WTC11 (cell line): ENCODE measurements at regions not wholly inside any gene's neighbourhood (a gene's known extent, or its start where the extent isn't known, plus 50 kb on each side); places are given as distances from the start of the nearest gene placed in this dataset.

Experiments used
- ATAC-seq: fragments of 200-7000 bp; cut with Tn5 transposase; 2 replicates; pipeline ENCODE4 v1.10.0; 2021; ENCODE audit warnings: mild to moderate bottlenecking, moderate library complexity
- CTCF ChIA-PET: fragments of 300-600 bp; sonication (Branson Sonifier 250); formaldehyde crosslinking; loops from one replicate; lab custom pipeline; 2021; ENCODE audit warnings: antibody characterized with exemption; lab: Charles Lee
- POLR2A ChIA-PET: fragments of 350-600 bp; sonication (Branson Sonifier 250); formaldehyde crosslinking; loops from one replicate; lab custom pipeline; 2021; ENCODE audit warnings: antibody characterized with exemption; lab: Charles Lee
- DNase-seq: peaks from one replicate; pipeline ENCODE4 v3.0.0; 2021; ENCODE audit warnings: low spot score
- H3K27ac Mint-ChIP-seq: 2 replicates; pipeline ENCODE4 v1.8.0; 2021; ENCODE audit warnings: mixed read lengths
- H3K27me3 Mint-ChIP-seq: 2 replicates; pipeline ENCODE4 v1.8.0; 2021; ENCODE audit warnings: low read depth, mild to moderate bottlenecking, moderate library complexity, mixed read lengths
- H3K36me3 Mint-ChIP-seq: 2 replicates; pipeline ENCODE4 v1.8.0; 2021; ENCODE audit warnings: mixed read lengths
- H3K4me1 Mint-ChIP-seq: 2 replicates; pipeline ENCODE4 v1.8.0; 2022; ENCODE audit warnings: mixed read lengths
- H3K4me3 Mint-ChIP-seq: 2 replicates; pipeline ENCODE4 v1.8.0; 2021; ENCODE audit warnings: mild to moderate bottlenecking, moderate library complexity, mixed read lengths
- H3K9me3 Mint-ChIP-seq: 2 replicates; pipeline ENCODE4 v1.8.0; 2021; ENCODE audit warnings: mixed read lengths
- ELF4 ChIP-seq: sonication (generic); formaldehyde crosslinking; IDR thresholded peaks from 2 replicates; pipeline ENCODE4 v1.8.1; 2022; ENCODE audit warnings: low read depth, mild to moderate bottlenecking, moderate library complexity, missing genetic modification reagents
- GABPB1 ChIP-seq: sonication (generic); formaldehyde crosslinking; IDR thresholded peaks from 2 replicates; pipeline ENCODE4 v1.8.1; 2023; ENCODE audit warnings: mild to moderate bottlenecking, missing genetic modification reagents
- MXD4 ChIP-seq: fragments of 250-450 bp; sonication (Bioruptor Pico); IDR thresholded peaks from 2 replicates; pipeline ENCODE4 v1.8.0; 2021; ENCODE audit warnings: mild to moderate bottlenecking, moderate library complexity, borderline replicate concordance
- NFATC4 ChIP-seq: fragments of 250-450 bp; sonication (Bioruptor Pico); IDR thresholded peaks from 2 replicates; pipeline ENCODE4 v1.9.0; 2021; ENCODE audit warnings: mild to moderate bottlenecking
- NFE2L1 ChIP-seq: sonication (generic); formaldehyde crosslinking; IDR thresholded peaks from 2 replicates; pipeline ENCODE4 v1.8.1; 2023; ENCODE audit warnings: missing genetic modification reagents
- RELA ChIP-seq: sonication (generic); formaldehyde crosslinking; IDR thresholded peaks from 2 replicates; pipeline ENCODE4 v1.8.1; 2022; ENCODE audit warnings: missing genetic modification reagents, mild to moderate bottlenecking, borderline replicate concordance
- SOX15 ChIP-seq: fragments of 250-450 bp; sonication (Bioruptor Pico); IDR thresholded peaks from 2 replicates; pipeline ENCODE4 v1.9.0; 2021; ENCODE audit warnings: mild to moderate bottlenecking
- ZNF219 ChIP-seq: sonication (generic); formaldehyde crosslinking; IDR thresholded peaks from 2 replicates; pipeline ENCODE4 v1.8.0; 2023; ENCODE audit warnings: missing genetic modification reagents, mild to moderate bottlenecking, borderline replicate concordance
- ZNF671 ChIP-seq: fragments of 250-450 bp; sonication (Bioruptor Pico); IDR thresholded peaks from 2 replicates; pipeline ENCODE4 v1.8.0; 2021; ENCODE audit warnings: mild to moderate bottlenecking
- TF ChIP-seq, protein P1 (sequence below): sonication (generic); formaldehyde crosslinking; IDR thresholded peaks from 2 replicates; pipeline ENCODE4 v1.8.0; 2023; ENCODE audit warnings: missing genetic modification reagents
- TF ChIP-seq, protein P2 (sequence below): fragments of 200-600 bp; IDR thresholded peaks from 2 replicates; pipeline ENCODE4 v1.8.0; 2022; ENCODE audit warnings: antibody characterized with exemption
- TF ChIP-seq, protein P3 (sequence below): sonication (generic); formaldehyde crosslinking; IDR thresholded peaks from 2 replicates; pipeline ENCODE4 v1.8.1; 2022; ENCODE audit warnings: mild to moderate bottlenecking, missing genetic modification reagents, moderate library complexity, borderline replicate concordance
- TF ChIP-seq, protein P4 (sequence below): fragments of 250-450 bp; sonication (Bioruptor Pico); IDR thresholded peaks from 2 replicates; pipeline ENCODE4 v1.9.0; 2021; ENCODE audit warnings: mild to moderate bottlenecking
- TF ChIP-seq, protein P5 (sequence below): sonication (generic); formaldehyde crosslinking; IDR thresholded peaks from 2 replicates; pipeline ENCODE4 v1.8.1; 2022; ENCODE audit warnings: low read depth, missing genetic modification reagents, borderline replicate concordance
- TF ChIP-seq, protein P6 (sequence below): sonication (generic); formaldehyde crosslinking; conservative IDR thresholded peaks from 2 replicates; pipeline ENCODE4 v1.8.1; 2023; ENCODE audit warnings: mild to moderate bottlenecking, low read depth, missing genetic modification reagents, moderate library complexity
- TF ChIP-seq, protein P7 (sequence below): sonication (generic); formaldehyde crosslinking; IDR thresholded peaks from 2 replicates; pipeline ENCODE4 v1.8.1; 2022; ENCODE audit warnings: low read depth, mild to moderate bottlenecking, moderate library complexity, missing genetic modification reagents, borderline replicate concordance
- TF ChIP-seq, protein P8 (sequence below): sonication (generic); formaldehyde crosslinking; IDR thresholded peaks from 2 replicates; pipeline ENCODE4 v1.8.1; 2023; ENCODE audit warnings: mild to moderate bottlenecking, missing genetic modification reagents, moderate library complexity

DNA sequence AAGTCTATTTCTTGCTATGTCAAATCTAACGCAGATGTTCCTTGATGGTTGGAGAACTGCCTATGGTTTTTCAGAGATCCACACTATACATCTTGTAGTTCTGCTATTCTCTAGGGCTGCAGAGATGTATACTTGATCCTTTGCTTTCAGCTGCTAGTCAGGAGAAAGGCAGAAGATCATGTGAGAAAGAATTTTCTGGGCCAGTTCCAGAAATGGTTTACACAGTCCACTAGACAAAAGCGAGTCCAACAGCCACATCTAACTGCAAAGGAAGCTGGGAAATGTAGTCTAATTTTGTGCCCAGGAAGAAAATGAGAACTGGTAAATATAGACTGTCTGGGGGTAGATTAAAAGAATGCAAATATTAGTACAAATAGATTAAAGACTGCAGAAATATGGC, 394.3 kb upstream of the SLIT2 start (continued):
- TF ChIP-seq, protein P1, sequence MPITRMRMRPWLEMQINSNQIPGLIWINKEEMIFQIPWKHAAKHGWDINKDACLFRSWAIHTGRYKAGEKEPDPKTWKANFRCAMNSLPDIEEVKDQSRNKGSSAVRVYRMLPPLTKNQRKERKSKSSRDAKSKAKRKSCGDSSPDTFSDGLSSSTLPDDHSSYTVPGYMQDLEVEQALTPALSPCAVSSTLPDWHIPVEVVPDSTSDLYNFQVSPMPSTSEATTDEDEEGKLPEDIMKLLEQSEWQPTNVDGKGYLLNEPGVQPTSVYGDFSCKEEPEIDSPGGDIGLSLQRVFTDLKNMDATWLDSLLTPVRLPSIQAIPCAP (CRISPR knock-in tag): no peak
- TF ChIP-seq, protein P2, sequence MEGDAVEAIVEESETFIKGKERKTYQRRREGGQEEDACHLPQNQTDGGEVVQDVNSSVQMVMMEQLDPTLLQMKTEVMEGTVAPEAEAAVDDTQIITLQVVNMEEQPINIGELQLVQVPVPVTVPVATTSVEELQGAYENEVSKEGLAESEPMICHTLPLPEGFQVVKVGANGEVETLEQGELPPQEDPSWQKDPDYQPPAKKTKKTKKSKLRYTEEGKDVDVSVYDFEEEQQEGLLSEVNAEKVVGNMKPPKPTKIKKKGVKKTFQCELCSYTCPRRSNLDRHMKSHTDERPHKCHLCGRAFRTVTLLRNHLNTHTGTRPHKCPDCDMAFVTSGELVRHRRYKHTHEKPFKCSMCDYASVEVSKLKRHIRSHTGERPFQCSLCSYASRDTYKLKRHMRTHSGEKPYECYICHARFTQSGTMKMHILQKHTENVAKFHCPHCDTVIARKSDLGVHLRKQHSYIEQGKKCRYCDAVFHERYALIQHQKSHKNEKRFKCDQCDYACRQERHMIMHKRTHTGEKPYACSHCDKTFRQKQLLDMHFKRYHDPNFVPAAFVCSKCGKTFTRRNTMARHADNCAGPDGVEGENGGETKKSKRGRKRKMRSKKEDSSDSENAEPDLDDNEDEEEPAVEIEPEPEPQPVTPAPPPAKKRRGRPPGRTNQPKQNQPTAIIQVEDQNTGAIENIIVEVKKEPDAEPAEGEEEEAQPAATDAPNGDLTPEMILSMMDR: no peak

DNA sequence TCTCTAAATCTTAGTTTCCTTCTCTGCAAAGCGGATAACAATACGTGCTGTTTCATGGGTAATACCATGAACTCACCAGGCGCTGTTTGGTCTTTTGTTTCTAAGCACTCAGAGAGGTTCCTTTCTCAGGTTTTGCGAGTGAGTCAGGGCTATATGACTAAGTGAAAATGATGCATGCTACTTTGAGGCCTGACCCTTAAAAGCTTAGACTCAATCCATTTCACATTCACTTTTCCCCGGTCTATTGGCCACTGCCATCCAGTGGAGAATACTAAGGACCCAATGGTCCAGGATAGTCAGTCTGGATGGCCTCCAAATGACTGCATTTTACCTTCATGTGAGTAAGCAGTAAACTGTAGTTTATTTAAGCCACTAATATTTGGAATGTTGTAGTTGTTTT, 400.8 kb upstream of the SLIT2 start:
- Mint-ChIP-seq H3K4me3 (no peak overlapping the region), H3K4me1 (no peaks in the 10 kb centered on the region), H3K27ac (no peak overlapping the region), H3K9me3 (peaks cover 16% of the 10 kb centered on the region), H3K36me3 (peaks cover 6% of the 10 kb centered on the region; the same call in 1 of the 2 replicates), H3K27me3 (no peaks in the 10 kb centered on the region)
- CTCF ChIA-PET: no interaction called here
- peak; percentile 20; the same call in 1 of the 2 replicates for ATAC-seq
- no peak for TF ChIP-seq NFATC4 (CRISPR knock-in tag)
- TF ChIP-seq ELF4: no peak
- TF ChIP-seq ZNF671: no peak
- TF ChIP-seq, protein P3, sequence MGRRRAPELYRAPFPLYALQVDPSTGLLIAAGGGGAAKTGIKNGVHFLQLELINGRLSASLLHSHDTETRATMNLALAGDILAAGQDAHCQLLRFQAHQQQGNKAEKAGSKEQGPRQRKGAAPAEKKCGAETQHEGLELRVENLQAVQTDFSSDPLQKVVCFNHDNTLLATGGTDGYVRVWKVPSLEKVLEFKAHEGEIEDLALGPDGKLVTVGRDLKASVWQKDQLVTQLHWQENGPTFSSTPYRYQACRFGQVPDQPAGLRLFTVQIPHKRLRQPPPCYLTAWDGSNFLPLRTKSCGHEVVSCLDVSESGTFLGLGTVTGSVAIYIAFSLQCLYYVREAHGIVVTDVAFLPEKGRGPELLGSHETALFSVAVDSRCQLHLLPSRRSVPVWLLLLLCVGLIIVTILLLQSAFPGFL (CRISPR knock-in tag): no peak
- TF ChIP-seq, protein P4, sequence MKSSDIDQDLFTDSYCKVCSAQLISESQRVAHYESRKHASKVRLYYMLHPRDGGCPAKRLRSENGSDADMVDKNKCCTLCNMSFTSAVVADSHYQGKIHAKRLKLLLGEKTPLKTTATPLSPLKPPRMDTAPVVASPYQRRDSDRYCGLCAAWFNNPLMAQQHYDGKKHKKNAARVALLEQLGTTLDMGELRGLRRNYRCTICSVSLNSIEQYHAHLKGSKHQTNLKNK (CRISPR knock-in tag): no peak
- DNase-seq: no peak
- POLR2A ChIA-PET: no interaction called here

DNA sequence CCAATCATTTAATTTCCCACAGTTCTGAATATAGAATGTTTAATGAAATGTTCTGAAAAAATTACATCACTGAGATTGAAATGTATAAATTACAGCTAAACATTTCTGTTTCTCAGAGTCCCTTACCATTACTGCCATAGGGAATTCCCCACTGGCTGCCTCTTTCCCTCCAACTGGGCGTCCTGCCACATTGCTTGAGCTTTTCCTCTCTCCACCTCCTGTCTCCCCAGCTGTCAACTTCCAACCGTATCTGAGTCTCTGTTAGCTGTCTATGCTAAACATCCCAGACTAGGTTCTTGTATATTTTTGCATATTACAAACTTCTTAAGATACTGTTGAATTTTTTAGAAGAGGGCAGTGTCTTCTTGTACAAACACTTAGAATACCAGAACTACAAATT, 407.3 kb upstream of the SLIT2 start:
- ATAC-seq (no peak), DNase-seq (no peak)
- Mint-ChIP-seq H3K4me1 (no peaks in the 10 kb centered on the region), H3K9me3 (peaks cover 3% of the 10 kb centered on the region; the same call in 1 of the 2 replicates), H3K27ac (no peak overlapping the region), H3K36me3 (no peaks in the 10 kb centered on the region), H3K4me3 (no peak overlapping the region), H3K27me3 (no peaks in the 10 kb centered on the region)
- ChIA-PET POLR2A (no interaction called here), CTCF (no interaction called here)
- TF ChIP-seq MXD4 (CRISPR knock-in tag): no peak

DNA sequence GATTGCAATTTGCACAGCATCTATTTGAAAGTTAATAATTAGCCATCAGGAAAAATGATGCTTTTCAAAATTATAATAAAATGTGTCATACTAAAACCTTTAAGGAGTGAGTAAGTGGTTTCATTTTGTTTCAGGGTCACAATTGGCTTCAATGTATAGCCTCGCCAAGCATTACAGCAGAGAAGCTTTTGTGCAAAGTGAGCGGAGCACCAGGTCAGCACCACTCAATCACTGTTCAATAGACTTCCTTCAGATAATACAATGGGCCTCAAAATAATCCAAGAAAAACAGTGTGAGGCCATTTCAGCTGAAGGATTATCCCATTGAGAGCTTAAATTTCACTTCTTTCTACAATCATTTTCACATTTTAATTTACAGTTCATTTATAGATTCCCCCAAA, 409.2 kb upstream of the SLIT2 start:
- TF ChIP-seq, protein P5, sequence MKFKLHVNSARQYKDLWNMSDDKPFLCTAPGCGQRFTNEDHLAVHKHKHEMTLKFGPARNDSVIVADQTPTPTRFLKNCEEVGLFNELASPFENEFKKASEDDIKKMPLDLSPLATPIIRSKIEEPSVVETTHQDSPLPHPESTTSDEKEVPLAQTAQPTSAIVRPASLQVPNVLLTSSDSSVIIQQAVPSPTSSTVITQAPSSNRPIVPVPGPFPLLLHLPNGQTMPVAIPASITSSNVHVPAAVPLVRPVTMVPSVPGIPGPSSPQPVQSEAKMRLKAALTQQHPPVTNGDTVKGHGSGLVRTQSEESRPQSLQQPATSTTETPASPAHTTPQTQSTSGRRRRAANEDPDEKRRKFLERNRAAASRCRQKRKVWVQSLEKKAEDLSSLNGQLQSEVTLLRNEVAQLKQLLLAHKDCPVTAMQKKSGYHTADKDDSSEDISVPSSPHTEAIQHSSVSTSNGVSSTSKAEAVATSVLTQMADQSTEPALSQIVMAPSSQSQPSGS (CRISPR knock-in tag): no peak
- no peak for TF ChIP-seq GABPB1 (CRISPR knock-in tag)
- DNase-seq (no peak), ATAC-seq (no peak)
- Mint-ChIP-seq H3K4me3 (no peak overlapping the region), H3K27me3 (no peaks in the 10 kb centered on the region), H3K4me1 (no peaks in the 10 kb centered on the region), H3K36me3 (no peaks in the 10 kb centered on the region), H3K9me3 (peaks cover 3% of the 10 kb centered on the region; the same call in 1 of the 2 replicates), H3K27ac (no peak overlapping the region)
- CTCF ChIA-PET: no interaction called here
- POLR2A ChIA-PET: no interaction called here

DNA sequence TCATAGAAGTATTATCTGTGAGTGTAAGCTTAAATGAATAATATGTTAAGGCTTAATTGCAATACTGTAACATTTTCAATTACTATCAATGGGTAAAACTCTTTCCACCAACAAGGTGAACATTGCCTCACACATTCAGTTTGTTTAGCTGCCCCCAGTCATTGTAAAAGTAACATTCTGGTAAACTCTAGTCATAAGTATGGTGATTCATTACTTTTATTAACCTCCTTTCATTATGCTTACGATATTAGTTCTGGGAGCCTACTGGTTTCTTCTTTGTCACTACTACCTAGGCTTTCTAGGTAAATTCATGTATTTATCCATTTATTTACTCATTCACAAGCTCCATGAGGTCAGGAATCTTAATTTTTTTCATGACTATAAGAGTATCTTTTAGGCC, 412.8 kb upstream of the SLIT2 start:
- H3K9me3 Mint-ChIP-seq: peaks cover 3% of the 10 kb centered on the region; the same call in 1 of the 2 replicates
- ATAC-seq: no peak
- no peak for TF ChIP-seq RELA (CRISPR knock-in tag)
- no peak for TF ChIP-seq ZNF219 (CRISPR knock-in tag)
- TF ChIP-seq, protein P6, sequence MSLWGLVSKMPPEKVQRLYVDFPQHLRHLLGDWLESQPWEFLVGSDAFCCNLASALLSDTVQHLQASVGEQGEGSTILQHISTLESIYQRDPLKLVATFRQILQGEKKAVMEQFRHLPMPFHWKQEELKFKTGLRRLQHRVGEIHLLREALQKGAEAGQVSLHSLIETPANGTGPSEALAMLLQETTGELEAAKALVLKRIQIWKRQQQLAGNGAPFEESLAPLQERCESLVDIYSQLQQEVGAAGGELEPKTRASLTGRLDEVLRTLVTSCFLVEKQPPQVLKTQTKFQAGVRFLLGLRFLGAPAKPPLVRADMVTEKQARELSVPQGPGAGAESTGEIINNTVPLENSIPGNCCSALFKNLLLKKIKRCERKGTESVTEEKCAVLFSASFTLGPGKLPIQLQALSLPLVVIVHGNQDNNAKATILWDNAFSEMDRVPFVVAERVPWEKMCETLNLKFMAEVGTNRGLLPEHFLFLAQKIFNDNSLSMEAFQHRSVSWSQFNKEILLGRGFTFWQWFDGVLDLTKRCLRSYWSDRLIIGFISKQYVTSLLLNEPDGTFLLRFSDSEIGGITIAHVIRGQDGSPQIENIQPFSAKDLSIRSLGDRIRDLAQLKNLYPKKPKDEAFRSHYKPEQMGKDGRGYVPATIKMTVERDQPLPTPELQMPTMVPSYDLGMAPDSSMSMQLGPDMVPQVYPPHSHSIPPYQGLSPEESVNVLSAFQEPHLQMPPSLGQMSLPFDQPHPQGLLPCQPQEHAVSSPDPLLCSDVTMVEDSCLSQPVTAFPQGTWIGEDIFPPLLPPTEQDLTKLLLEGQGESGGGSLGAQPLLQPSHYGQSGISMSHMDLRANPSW: no peak
- TF ChIP-seq, protein P7, sequence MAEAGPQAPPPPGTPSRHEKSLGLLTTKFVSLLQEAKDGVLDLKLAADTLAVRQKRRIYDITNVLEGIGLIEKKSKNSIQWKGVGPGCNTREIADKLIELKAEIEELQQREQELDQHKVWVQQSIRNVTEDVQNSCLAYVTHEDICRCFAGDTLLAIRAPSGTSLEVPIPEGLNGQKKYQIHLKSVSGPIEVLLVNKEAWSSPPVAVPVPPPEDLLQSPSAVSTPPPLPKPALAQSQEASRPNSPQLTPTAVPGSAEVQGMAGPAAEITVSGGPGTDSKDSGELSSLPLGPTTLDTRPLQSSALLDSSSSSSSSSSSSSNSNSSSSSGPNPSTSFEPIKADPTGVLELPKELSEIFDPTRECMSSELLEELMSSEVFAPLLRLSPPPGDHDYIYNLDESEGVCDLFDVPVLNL (CRISPR knock-in tag): no peak
- TF ChIP-seq SOX15 (CRISPR knock-in tag): no peak
- TF ChIP-seq, protein P8, sequence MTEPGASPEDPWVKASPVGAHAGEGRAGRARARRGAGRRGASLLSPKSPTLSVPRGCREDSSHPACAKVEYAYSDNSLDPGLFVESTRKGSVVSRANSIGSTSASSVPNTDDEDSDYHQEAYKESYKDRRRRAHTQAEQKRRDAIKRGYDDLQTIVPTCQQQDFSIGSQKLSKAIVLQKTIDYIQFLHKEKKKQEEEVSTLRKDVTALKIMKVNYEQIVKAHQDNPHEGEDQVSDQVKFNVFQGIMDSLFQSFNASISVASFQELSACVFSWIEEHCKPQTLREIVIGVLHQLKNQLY: no peak
- no peak for TF ChIP-seq NFE2L1 (CRISPR knock-in tag)

More for the DNA sequence above, 412.8 kb upstream of the SLIT2 start:
- CTCF ChIA-PET: no interaction called here
- H3K27ac Mint-ChIP-seq: no peak overlapping the region
- no peaks in the 10 kb centered on the region for H3K36me3 Mint-ChIP-seq
- H3K4me1 Mint-ChIP-seq: no peaks in the 10 kb centered on the region
- H3K27me3 Mint-ChIP-seq: no peaks in the 10 kb centered on the region
- DNase-seq: no peak
- no peak overlapping the region for H3K4me3 Mint-ChIP-seq
- POLR2A ChIA-PET: no interaction called here
